ENCODE measurements at regions not wholly inside any gene's neighbourhood (a gene's known extent, or its start where the extent isn't known, plus 50 kb on each side); places are given as distances from the start of the nearest gene placed in this dataset.

DNA sequence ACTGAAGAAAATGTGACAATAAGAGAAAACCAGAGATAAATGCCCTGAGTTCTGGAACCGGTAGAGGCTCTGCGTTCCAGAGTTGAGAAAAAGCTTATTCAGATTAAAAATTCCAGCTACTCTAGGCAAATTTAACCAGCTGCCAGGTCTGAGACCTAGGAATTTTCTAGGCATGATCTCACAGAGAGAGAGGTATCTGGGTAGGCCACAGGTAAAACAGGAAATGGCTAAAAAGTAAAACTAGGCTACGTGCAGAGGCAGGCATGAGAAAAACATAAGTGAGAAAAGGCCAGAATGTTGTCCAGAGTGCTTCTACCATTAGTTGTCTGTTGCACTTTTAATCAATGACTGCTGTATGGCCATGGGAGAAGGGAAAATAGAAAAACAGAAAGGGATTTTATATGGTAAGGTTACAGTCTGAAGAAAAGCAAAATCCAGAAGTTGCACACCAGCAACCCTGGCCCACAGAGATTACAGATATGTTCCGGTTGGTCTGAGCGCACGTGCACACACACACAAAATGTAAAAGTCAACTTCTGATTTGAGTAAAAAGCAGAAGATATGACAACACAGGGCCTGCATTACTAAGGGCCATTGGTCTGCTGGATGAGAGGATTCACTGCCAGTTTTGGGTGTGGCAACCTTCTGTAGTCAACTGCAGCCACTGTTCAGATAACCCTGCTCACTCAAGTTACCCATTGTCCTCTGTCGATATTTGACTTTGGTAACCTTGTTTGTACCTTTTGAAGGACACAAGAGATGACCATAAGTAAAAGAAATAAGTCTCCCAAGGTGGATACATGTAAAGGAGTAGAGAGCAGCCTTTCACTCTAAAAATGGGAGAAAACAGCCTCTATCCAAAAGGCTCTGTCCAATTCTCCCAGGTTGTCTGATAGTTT lies 266.0 kb downstream of the DTWD2 start:
- DNase-seq (ENCODE audit: low read depth in 1 of 2, low spot score in 2 of 2) = no peak
- no peaks in the 10 kb centered on the region for H3K36me3 ChIP-seq
- H3K27ac ChIP-seq = no peak overlapping the region
- H3K9me3 ChIP-seq (replicated peaks) = no peaks in the 10 kb centered on the region; the same call in 1 of the 2 replicates
- H3K27me3 ChIP-seq (replicated peaks) = no peaks in the 10 kb centered on the region
- no peaks in the 10 kb centered on the region for H3K4me1 ChIP-seq (replicated peaks)
- H3K4me3 ChIP-seq = no peak overlapping the region

DNA sequence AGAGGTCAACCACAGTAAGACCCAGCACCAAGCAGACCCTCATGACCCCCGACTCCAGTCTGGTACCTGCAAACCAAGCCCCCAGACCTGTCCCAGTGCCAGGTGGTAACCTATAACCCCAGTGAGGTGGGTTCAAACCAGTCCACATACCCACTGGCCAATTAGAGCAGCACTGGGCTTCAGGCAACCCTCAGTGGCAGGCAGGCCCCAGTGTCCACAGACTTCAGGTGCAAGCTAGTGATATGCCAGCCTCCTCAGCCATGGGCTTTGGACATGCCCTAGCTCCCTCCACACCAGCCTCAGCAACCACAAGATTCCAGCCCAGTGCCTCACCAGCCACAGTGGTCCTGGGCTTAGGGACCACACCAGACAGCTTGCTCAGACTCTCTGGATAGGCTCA lies 276.6 kb downstream of the DTWD2 start:
- DNase-seq (ENCODE audit: low read depth in 1 of 2, low spot score in 2 of 2) = no peak
- H3K27me3 ChIP-seq (replicated peaks) = no peaks in the 10 kb centered on the region

DNA sequence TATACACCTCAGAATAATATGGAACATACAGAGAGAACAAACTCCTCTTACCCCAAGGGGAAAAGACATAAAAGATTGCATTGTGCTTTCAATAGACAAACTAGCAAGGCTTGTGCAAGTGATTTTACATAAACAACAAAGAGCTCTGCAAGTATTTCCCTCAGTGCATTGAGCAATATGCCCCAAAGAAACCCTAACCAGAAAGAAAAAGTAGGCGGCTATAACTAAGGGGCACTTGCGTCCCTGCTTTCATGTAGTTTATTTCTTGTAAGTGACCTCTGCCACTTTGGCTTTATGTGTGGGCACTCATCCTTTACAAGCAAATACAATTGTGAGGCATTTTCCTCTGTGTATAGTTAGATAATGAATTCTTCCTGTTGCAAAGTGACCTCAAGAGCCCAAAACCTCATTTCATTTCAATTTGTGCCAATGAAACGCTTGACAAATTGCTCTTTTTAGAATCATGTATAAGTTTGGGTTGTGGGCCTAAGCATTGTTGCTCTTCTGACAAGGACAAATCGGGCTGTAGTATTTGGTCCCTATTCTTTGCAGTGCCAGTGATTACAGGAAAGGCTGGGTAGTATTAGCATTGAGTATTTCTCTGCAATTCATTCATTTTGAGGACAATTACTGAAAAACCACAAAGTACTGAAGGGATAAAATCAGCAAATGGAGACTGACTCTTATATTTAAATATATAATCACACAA lies 282.2 kb downstream of the DTWD2 start:
- Histone ChIP-seq H3K9me3 (replicated peaks) (peaks cover 12% of the 10 kb centered on the region), H3K36me3 (no peaks in the 10 kb centered on the region), H3K4me1 (replicated peaks) (no peaks in the 10 kb centered on the region), H3K27ac (no peak overlapping the region), H3K27me3 (replicated peaks) (no peaks in the 10 kb centered on the region), H3K4me3 (no peak overlapping the region)
- no peak for DNase-seq (ENCODE audit: low read depth in 1 of 2, low spot score in 2 of 2)

More for the DNA sequence above, 276.6 kb downstream of the DTWD2 start:
- Histone ChIP-seq H3K9me3 (replicated peaks) (peaks cover 7% of the 10 kb centered on the region), H3K4me1 (replicated peaks) (no peaks in the 10 kb centered on the region), H3K4me3 (no peak overlapping the region), H3K27ac (no peak overlapping the region), H3K36me3 (no peaks in the 10 kb centered on the region)

DNA sequence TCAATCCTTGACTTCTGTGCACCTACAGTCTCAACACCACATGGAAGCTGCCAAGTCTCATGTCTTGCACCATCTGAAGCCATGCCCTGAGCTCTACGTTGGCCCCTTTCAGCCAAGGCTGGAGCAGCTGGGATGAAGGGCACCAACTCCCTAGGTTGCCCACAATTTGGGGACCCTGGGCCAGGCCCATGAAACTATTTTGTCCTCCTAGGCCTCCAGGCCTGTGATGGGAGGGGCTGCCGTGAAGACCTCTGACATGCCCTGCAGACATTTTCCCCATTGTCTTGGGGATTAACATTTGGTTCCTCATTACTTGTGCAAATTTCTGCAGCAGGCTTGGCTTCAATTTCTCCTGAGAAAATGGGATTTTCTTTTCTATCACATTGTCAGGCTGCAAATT lies 285.1 kb downstream of the DTWD2 start:
- H3K36me3 ChIP-seq = no peaks in the 10 kb centered on the region
- peaks cover 15% of the 10 kb centered on the region for H3K9me3 ChIP-seq (replicated peaks)
- no peaks in the 10 kb centered on the region for H3K27me3 ChIP-seq (replicated peaks)
- DNase-seq (ENCODE audit: low read depth in 1 of 2, low spot score in 2 of 2) = no peak
- H3K27ac ChIP-seq = no peak overlapping the region
- no peaks in the 10 kb centered on the region for H3K4me1 ChIP-seq (replicated peaks)
- no peak overlapping the region for H3K4me3 ChIP-seq

DNA sequence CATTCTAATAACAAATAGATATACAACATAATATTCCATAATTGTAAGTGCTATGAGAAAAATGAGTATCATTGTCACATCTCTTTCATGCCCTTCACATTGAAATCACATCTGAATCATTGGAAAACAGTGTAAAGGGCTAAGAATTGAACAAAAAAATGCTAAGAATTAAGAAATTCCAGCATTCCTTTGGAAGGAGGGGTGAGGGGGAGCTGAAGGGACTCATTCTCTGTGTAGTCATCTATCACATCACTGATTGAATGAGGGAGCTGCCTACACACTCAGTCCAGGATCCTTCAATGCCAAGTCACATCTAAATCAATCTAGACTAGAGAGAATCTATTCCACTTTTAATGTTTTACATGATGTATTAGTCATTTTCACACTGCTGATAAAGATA lies 286.6 kb downstream of the DTWD2 start:
- no peaks in the 10 kb centered on the region for H3K36me3 ChIP-seq
- DNase-seq (ENCODE audit: low read depth in 1 of 2, low spot score in 2 of 2) = no peak
- no peak overlapping the region for H3K4me3 ChIP-seq
- no peaks in the 10 kb centered on the region for H3K27me3 ChIP-seq (replicated peaks)
- H3K9me3 ChIP-seq (replicated peaks) = peaks cover 15% of the 10 kb centered on the region
- H3K27ac ChIP-seq = no peak overlapping the region
- H3K4me1 ChIP-seq (replicated peaks) = no peaks in the 10 kb centered on the region

DNA sequence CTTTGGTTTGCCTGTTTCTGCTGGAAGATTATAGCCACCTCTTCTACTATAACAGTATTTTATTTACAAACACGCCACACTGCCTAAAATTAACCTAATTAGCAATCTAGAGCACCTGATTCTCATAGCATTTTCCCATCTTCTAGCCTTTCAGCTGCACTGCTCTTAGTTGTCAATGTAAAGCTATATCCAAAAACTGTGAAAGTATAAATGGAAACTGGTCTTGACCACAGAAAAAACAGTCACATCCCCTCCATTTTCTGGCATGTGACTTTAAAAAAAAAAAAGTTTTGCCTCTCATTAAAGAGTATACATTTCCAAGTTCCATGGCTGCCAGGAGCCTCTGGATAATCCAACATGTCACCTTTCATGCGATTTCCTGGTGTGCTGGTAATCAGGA lies 287.8 kb downstream of the DTWD2 start:
- Histone ChIP-seq H3K4me1 (replicated peaks) (no peaks in the 10 kb centered on the region), H3K4me3 (no peak overlapping the region), H3K36me3 (no peaks in the 10 kb centered on the region), H3K9me3 (replicated peaks) (peaks cover 15% of the 10 kb centered on the region), H3K27ac (no peak overlapping the region), H3K27me3 (replicated peaks) (no peaks in the 10 kb centered on the region)
- no peak for DNase-seq (ENCODE audit: low read depth in 1 of 2, low spot score in 2 of 2)

DNA sequence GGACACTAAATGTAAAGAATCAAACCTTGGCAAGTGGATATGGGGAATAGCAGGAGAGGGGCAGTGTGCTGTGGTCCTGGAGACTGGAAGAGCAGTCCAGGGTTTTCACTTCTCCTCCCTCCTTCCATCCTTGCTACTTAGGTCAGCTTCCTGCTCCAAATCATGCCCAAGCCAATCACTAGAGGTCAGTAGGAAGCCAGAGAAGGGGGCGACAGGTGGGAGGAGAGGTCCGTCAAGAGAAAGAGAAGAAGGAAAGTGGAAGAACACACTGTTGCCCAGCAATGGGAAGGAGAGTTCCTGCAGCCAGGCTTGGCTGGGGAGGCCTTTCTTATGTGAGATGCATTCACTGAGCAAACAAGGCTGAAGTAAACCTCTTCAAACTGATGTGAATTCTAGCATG lies 289.6 kb downstream of the DTWD2 start:
- no peaks in the 10 kb centered on the region for H3K27me3 ChIP-seq (replicated peaks)
- H3K9me3 ChIP-seq (replicated peaks) = peaks cover 9% of the 10 kb centered on the region; the same call in 1 of the 2 replicates
- no peaks in the 10 kb centered on the region for H3K36me3 ChIP-seq
- no peak overlapping the region for H3K4me3 ChIP-seq
- DNase-seq (ENCODE audit: low read depth in 1 of 2, low spot score in 2 of 2) = no peak
- no peaks in the 10 kb centered on the region for H3K4me1 ChIP-seq (replicated peaks)
- no peak overlapping the region for H3K27ac ChIP-seq

DNA sequence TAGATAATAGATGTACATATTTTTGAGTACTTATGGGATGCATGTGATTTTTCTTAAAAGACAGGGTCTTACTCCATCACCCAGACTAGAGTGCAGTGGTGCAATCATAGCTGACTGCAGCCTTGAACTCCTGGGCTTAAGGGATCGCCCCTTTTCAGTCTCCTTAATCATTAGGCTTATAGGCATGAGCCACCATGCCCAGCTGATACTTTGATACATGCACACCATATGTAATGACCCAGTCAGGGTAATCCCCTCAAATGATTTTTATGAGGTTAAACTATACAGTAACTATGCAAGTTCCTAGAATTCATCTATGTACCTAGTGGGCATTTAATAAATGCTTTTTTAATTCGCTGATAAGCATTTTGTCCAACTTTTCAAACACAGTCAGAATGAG lies 292.3 kb downstream of the DTWD2 start:
- Histone ChIP-seq H3K27ac (no peak overlapping the region), H3K4me3 (no peak overlapping the region), H3K27me3 (replicated peaks) (no peaks in the 10 kb centered on the region), H3K4me1 (replicated peaks) (no peaks in the 10 kb centered on the region), H3K36me3 (no peaks in the 10 kb centered on the region), H3K9me3 (replicated peaks) (peaks cover 2% of the 10 kb centered on the region; the same call in 1 of the 2 replicates)
- DNase-seq (ENCODE audit: low read depth in 1 of 2, low spot score in 2 of 2) = no peak

DNA sequence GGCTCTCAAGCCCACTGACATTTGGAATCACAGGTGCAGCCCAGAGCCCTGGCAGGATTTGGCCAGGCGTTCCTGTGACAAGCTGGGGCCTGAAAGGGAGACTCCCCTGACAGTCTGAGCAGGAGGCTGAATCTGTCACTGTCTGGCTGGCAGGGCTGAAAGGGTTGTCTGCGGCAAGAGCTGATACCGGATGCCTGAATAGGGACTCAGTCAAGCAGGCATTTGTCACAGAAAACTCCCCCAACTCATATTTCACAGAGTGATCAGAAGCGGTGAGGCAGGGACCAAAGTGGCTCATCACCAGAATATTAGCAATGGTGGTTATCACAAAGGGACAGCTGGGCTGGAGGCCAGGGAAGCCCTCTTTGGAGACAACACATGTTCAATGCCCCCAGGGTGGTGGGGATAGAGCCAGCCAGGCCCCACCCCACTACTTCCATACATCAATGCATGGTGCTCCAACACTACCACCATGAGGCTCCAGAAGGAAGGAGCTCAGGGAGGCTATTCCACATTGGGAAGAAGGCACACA lies 295.5 kb downstream of the DTWD2 start:
- Histone ChIP-seq H3K27me3 (replicated peaks) (no peaks in the 10 kb centered on the region), H3K4me1 (replicated peaks) (no peaks in the 10 kb centered on the region), H3K36me3 (no peaks in the 10 kb centered on the region), H3K9me3 (replicated peaks) (peaks cover 3% of the 10 kb centered on the region), H3K27ac (no peak overlapping the region), H3K4me3 (no peak overlapping the region)
- DNase-seq (ENCODE audit: low read depth in 1 of 2, low spot score in 2 of 2) = no peak

DNA sequence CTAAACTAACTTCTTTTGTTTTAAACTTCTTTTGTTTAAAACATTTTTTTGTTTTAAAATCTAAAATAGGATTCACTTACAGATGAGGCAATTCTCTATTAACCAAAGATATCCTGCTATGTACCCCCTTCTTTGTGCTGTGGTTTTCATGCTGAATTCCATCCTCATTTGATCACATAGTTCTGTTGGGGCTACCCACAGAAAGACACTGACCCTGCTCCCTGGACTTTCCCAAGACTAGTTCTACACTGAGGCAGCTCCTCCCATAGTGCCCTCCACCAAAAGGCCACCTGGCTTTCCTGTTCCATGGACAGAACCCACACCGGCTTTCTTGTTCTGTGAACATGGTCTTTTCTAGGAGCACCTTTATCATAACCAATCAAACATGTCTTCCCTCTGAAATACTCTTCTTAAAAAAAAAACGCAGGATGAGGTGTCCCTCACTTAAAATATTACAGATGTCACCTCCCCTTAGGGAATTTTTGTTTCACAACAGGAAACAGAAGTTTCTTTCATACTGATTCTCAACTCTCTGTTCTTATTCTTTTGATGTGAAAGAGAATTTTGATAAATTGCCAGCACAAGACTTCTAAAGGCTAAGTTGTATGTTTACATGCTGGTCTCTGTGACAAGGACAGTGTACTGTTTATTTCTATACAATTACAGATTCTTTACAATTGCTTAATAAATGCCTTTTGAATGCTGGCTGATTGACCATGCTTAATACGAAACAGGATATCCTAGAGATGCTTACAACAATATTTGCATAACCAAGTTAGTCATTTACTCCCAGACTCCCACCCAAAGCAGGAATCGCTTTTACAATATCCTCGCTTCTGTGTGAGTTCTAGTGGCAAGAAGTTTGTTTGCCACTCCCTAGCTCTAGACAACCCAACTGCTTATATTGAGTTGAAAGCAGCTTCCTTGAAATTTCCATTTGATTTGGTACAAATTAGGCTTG lies 300.4 kb downstream of the DTWD2 start:
- Histone ChIP-seq H3K27ac (no peak overlapping the region), H3K9me3 (replicated peaks) (peaks cover 6% of the 10 kb centered on the region), H3K36me3 (no peaks in the 10 kb centered on the region), H3K27me3 (replicated peaks) (no peaks in the 10 kb centered on the region), H3K4me3 (no peak overlapping the region), H3K4me1 (replicated peaks) (no peaks in the 10 kb centered on the region)
- DNase-seq (ENCODE audit: low read depth in 1 of 2, low spot score in 2 of 2) = no peak

DNA sequence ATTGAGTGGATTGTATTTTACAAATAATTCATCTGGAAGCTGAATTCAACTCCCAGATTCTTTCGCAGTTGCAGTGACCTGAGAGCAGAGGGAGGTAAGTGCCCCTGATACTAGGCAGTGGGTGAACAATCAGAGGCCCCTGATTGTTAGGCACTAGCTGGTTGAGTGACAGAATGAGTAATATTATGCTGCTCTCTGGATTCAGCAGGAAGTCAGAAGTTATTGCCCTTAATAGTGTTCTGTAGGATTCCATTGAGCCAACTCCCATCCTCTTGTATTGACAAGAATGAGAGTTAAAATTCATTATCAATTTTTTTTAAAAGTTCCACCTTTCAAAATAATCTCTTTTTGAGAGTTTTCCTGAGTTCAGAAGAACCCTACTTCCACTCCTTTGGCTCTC lies 301.2 kb downstream of the DTWD2 start:
- no peak for DNase-seq (ENCODE audit: low read depth in 1 of 2, low spot score in 2 of 2)
- H3K27ac ChIP-seq = no peak overlapping the region

DNA sequence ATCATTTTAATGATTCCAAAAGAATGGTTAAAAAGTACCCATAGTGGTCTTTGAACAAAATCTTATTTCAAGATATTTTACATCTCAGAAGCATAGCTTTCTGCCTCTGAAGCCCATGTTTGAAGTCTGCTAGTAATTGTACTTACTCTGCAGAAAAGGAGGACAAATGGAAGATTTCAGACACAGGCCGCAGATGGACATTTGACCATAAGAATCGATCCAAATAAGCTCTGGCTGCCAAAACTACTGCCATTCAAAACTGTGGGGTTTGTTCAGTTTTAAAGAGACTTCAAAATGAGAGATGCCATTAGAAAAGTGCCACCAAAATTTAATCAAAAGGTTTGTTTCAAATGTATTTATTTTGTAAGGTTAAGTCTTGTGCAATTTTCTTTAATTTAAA lies 306.7 kb downstream of the DTWD2 start:
- H3K9me3 ChIP-seq (replicated peaks) = no peaks in the 10 kb centered on the region
- no peaks in the 10 kb centered on the region for H3K4me1 ChIP-seq (replicated peaks)
- no peak for DNase-seq (ENCODE audit: low read depth in 1 of 2, low spot score in 2 of 2)
- no peaks in the 10 kb centered on the region for H3K27me3 ChIP-seq (replicated peaks)
- H3K27ac ChIP-seq = no peak overlapping the region
- no peak overlapping the region for H3K4me3 ChIP-seq
- H3K36me3 ChIP-seq = no peaks in the 10 kb centered on the region

More for the DNA sequence above, 301.2 kb downstream of the DTWD2 start:
- H3K4me3 ChIP-seq = no peak overlapping the region
- no peaks in the 10 kb centered on the region for H3K4me1 ChIP-seq (replicated peaks)
- H3K36me3 ChIP-seq = no peaks in the 10 kb centered on the region
- H3K9me3 ChIP-seq (replicated peaks) = peaks cover 6% of the 10 kb centered on the region
- H3K27me3 ChIP-seq (replicated peaks) = no peaks in the 10 kb centered on the region

DNA sequence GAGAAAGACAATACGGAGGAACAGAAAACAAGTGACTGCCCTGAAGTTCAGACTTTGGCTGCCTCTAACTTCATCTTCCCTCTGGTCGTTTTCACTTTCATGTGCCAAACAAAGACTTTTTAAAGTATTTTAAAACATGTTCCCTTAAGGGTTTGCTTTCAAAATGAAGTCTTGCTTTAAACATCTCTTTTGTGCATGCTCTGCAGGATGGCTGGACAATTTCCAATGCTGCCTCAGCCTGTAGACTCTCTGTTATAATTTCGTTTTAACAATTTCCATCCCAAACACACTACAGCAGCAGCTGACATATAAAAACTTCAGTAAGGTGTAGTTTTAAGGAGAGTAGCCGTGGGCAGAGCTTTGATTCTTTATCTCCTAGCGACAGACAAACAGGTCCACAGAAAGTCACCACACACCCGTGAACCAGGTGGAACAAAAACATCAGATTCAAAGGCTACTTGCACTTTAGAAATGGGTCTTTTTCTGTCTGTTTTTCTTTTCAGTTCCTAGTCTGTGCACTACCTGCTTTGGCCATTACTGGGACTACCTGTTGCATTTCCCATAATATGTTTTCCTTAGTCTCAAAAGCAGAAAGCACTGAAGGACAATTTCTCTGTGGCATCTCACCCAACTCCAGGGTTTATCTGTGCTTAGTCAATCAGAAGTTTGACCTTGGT lies 308.9 kb downstream of the DTWD2 start:
- Histone ChIP-seq H3K9me3 (replicated peaks) (no peaks in the 10 kb centered on the region; the same call in 1 of the 2 replicates), H3K4me1 (replicated peaks) (no peaks in the 10 kb centered on the region), H3K4me3 (no peak overlapping the region), H3K27me3 (replicated peaks) (no peaks in the 10 kb centered on the region), H3K27ac (no peak overlapping the region), H3K36me3 (no peaks in the 10 kb centered on the region)
- DNase-seq (ENCODE audit: low read depth in 1 of 2, low spot score in 2 of 2) = no peak

All from SJSA1 (cell line).